Occipital lobe (tissue), 1 donor: ENCODE measurements at regions not wholly inside any gene's neighbourhood (a gene's known extent, or its start where the extent isn't known, plus 50 kb on each side); places are given as distances from the start of the nearest gene placed in this dataset.
"Not testable (repeated sequence)": the region's sequence is repeated elsewhere in the genome, so short reads cannot be mapped to it uniquely, and the experiment has no call there.

ENCODE experiments used
- DNase-seq: peaks from one replicate; lab custom pipeline; 2025; lab: John Stamatoyannopoulos, UW

GRCh38 chr15:66882251-66883020, 180.4 kb downstream of the SMAD6 start:
- DNase-seq, result peak; percentile 11

GRCh38 chr15:66883284-66883911, 181.4 kb downstream of the SMAD6 start:
- DNase-seq, result peak; percentile 78

GRCh38 chr15:66884115-66884622, 181.2 kb upstream of the SMAD3 start:
- DNase-seq, result no peak

GRCh38 chr15:66884661-66885237, 180.7 kb upstream of the SMAD3 start:
- no peak for DNase-seq

GRCh38 chr15:66885281-66885915, 180.0 kb upstream of the SMAD3 start:
- DNase-seq, result no peak

- no peak for DNase-seq
Observed at GRCh38 chr15:66886241-66886675, 179.1 kb upstream of the SMAD3 start.

- no peak for DNase-seq
Observed at GRCh38 chr15:66886686-66887273, 178.6 kb upstream of the SMAD3 start.

GRCh38 chr15:66889298-66889697, 176.1 kb upstream of the SMAD3 start:
- not testable (repeated sequence) for DNase-seq

- no peak for DNase-seq
Observed at GRCh38 chr15:66891776-66892175, 173.6 kb upstream of the SMAD3 start.

- DNase-seq, result no peak
Observed at GRCh38 chr15:66893294-66893693, 172.1 kb upstream of the SMAD3 start.

- no peak for DNase-seq
Observed at GRCh38 chr15:66894363-66894762, 171.0 kb upstream of the SMAD3 start.

GRCh38 chr15:66894986-66895780, 170.2 kb upstream of the SMAD3 start:
- no peak for DNase-seq

- no peak for DNase-seq
Observed at GRCh38 chr15:66895794-66896453, 169.5 kb upstream of the SMAD3 start.

- no peak for DNase-seq
Observed at GRCh38 chr15:66896611-66897010, 168.8 kb upstream of the SMAD3 start.

- no peak for DNase-seq
Observed at GRCh38 chr15:66897416-66897815, 168.0 kb upstream of the SMAD3 start.

GRCh38 chr15:66897971-66898370, 167.4 kb upstream of the SMAD3 start:
- DNase-seq, result no peak

- DNase-seq, result no peak
Observed at GRCh38 chr15:66898656-66899386, 166.6 kb upstream of the SMAD3 start.

GRCh38 chr15:66899555-66900350, 165.6 kb upstream of the SMAD3 start:
- DNase-seq, result no peak
